Erythroblast (primary cell): ENCODE measurements at regions not wholly inside any gene's neighbourhood (a gene's known extent, or its start where the extent isn't known, plus 50 kb on each side); places are given as distances from the start of the nearest gene placed in this dataset.

Experiments
- DNase-seq, 2 experiments: peaks; one replicate each; lab custom pipeline; 2025; lab: John Stamatoyannopoulos, UW
- GATA1 ChIP-seq: IDR thresholded peaks from 2 replicates; pipeline ENCODE4 v1.6.1; 2011; ENCODE audit warnings: low read depth, mild to moderate bottlenecking, control low read depth, low read length, moderate library complexity
- POLR2A ChIP-seq: IDR thresholded peaks from 2 replicates; pipeline ENCODE4 v1.6.1; 2011; ENCODE audit warnings: mild to moderate bottlenecking, low read length

DNA sequence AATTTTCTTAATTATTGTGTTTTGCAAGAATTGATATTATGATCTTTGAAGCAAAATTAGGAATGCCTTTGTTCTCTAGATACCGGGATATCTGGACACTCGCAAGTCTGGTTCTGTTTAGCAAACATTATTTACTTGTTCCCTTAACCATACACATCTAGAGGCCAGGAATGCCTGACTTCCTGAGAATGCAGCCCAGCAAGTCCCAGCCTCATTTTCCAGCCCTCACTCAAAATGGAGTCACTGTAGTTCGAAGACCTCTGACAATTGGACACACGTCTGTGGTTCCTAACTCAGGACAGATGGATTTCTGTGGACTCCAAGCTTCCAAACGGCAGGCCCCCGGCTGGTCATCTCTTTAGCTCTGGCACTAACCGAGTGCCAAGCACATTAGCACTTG lies 355.4 kb upstream of the RBFOX1 start:
- TF ChIP-seq GATA1 (no peak), POLR2A (no peak)
- DNase-seq: no peak

DNA sequence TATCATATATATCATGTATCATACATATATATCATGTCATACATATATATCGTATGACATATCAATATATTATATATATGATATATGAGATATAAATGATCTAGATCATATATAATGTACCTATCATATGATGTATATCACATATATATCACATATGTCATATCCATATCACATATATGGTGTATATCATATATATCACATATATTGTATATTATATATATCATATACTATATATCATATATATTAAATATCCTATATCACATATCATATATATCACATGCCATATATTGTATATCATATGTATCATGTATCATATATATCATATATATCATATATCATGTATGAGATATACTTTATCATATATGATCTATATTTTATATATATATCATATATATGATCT lies 355.9 kb upstream of the RBFOX1 start:
- TF ChIP-seq POLR2A (no peak), GATA1 (no peak)
- no peak for DNase-seq

DNA sequence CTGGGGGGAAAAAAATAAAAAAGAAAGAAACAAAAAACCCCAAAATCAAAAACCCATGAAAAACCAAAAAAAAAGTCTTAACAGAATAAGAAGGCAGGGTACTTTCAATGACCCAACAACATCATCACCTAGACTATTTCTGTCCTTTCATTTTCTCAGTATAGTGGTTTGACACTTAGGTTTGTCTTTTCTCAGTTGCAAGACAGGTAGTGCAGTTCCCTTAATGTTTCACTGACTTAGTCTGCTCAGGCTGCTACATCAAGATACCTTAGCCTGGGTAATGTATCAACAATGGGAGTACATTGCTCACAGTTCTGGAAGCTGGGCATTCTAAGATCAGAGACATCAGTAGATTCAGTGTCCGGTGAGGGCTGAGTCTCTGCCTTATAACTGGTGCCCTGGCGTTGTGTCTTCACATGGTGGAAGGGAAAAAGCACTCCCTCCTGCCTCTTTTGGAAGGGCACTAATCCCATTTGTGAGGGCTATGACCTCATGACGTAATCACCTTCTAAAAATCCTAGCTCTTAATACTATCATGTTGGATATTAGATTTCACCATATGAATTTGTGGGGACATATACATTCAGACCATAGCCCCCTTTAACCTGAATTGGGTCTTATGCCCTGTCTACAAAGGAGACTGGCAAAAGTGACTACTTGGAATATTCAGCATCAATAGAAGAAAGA lies 362.3 kb upstream of the RBFOX1 start:
- DNase-seq: no peak
- TF ChIP-seq POLR2A (no peak), GATA1 (no peak)

DNA sequence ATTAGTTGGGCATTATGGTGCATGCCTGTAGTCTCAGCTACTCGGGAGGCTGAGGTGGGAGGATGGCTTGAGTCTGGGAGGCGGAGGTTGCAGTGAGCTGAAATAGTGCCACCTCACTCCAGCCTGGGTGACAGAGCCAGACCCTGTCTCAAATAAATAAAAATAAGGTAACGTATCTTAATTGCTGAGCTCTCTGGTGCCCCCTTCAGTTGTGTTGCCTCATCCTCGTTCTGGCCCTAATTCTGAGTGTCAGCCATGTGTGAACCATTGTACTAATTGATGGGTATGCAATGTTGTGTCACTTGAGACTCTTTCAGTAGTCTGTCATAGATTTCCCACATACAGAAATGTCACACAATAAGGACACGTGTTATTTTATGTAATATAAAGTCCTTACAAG lies 363.1 kb upstream of the RBFOX1 start:
- no peak for TF ChIP-seq POLR2A
- TF ChIP-seq GATA1: no peak
- DNase-seq: no peak

DNA sequence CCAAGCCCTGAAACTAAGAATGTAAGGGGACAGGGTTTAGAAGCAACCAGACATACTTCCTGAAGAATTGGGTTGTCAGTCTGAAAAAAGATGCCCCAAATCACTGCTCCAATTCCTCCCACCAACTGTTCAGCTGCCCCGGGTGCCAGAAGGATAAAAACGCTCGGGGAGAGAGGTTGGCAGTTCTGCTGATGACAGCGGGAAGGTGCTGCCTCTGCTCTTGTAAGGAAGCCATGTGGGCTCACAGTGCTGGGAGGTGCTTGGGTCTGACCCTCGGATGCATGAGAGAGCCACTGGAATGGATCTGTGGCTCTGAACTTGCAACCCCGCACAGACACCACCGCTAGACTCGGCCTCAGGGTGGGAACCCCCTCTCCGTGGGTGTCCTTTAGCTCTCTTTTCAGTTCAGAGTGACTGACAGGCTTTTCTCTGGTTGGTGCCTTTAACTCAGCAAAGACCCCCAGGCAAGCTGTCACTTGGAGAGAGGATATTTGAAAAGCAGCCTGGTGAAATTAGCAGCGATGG lies 364.8 kb upstream of the RBFOX1 start:
- no peak for TF ChIP-seq POLR2A
- no peak for TF ChIP-seq GATA1
- no peak for DNase-seq

DNA sequence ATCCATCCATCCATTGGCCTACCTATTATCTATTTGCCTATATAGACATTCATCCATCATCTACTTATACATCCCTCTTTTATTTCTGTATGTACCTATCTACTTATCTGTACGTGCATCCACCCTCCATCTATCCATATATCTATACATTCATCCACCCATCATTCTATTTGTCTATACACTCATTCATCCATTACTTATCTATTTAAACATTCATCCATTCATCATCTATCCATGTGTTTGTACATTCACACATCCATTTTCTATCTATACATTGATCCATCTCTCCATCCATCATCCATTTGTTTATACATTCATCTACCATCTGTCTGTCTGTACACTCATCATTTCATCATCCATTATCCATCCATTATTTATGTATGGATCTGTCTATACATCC lies 365.7 kb upstream of the RBFOX1 start:
- DNase-seq: no peak
- TF ChIP-seq POLR2A: no peak
- TF ChIP-seq GATA1: no peak

DNA sequence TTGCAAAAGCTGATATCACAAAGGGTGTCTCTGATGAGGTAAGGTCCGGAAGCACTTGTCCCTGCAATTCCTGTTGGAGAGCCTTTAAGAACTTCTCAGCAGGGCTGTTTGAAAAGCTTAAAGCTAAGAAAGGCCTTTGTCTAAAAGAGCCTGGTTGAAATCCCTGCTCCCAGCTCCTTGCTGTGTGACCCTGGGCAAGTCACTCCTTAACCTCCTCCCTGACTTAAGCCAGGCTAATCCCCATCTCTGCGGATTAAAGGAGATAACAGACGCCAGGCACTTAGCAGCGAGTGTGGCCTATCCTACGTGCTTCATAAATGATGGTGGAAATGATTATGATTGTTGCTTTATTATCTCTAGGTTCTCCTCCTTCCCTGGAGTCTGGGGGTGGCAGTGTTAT lies 368.0 kb upstream of the RBFOX1 start:
- TF ChIP-seq POLR2A (no peak), GATA1 (no peak)
- DNase-seq: no peak

DNA sequence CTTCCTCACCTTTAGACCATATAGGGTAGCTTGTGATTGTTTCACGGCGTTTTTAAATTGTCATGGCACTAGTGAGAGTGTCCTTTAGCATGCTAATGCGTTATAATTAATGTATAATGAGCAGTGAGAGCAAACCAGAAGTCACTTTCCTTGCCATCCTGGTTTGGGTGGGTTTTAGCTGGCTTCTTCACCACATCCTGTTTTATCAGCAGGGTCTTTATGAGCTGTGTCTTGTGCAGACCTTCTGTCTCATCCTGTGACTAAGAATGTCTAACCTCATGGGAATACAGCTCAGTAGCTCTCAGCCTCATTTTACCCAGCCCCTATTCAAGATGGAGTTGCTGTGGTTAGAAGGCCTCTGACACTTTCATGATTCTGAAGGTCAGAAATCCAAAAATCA lies 370.9 kb upstream of the RBFOX1 start:
- TF ChIP-seq POLR2A (no peak), GATA1 (no peak)
- no peak for DNase-seq

DNA sequence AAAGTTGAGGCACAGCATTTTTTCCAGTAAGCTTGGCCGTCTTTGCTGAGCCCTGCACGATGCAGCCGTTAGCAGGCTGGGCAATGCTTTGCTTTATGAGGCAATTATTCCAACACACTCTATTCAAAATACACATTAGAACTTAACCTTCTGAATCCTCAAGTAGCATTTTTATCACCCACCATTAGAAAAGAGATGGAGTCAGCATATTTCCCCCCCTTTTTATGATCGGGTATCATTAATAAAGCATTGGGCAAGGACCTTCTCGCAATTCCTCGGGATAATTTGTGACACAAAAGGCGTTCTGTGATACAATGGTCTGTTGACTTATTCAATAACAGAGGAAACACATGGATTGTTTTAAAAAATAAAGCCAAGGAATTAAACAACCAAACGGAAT lies 374.5 kb upstream of the RBFOX1 start:
- no peak for DNase-seq
- TF ChIP-seq POLR2A: no peak
- no peak for TF ChIP-seq GATA1

DNA sequence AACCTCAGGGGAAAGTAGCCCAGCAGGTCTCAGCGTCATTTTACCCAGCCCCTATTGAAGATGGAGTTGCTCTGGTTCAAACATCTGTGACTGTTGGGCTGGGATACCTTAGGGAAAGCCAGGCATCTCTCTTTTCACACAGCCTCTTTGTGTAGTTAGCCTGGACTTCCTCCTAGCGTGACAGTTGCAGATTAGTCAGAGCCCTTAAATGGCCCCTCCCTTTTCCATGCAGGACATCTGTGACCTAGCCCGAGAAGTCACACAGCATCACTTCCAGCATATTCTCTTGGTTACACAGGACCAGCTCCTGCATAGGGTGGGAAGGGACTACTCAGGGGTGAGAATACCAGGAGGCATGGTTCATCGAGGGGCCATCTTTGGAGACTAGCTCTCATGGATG lies 375.0 kb upstream of the RBFOX1 start:
- no peak for TF ChIP-seq POLR2A
- no peak for TF ChIP-seq GATA1
- DNase-seq: no peak

DNA sequence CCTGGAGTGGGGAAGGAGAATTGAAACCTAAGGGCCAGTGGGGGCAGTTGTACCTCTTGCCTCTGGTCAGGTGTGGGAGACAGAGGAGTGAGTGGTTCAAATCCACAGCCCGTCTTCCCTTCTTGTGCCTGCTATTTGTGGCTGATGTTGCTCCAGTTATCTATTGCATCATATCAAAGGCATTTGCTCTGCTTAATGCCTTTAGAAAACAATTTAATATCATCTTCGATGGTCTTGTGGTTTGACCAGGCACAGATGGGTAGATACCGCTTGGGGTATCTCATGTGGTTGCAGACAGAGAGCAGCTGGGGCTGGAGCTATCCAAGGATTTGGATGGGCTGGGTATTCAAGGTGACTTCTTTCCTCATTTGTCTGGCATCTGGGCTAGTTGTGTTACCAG lies 376.1 kb upstream of the RBFOX1 start:
- DNase-seq: no peak
- no peak for TF ChIP-seq GATA1
- no peak for TF ChIP-seq POLR2A

DNA sequence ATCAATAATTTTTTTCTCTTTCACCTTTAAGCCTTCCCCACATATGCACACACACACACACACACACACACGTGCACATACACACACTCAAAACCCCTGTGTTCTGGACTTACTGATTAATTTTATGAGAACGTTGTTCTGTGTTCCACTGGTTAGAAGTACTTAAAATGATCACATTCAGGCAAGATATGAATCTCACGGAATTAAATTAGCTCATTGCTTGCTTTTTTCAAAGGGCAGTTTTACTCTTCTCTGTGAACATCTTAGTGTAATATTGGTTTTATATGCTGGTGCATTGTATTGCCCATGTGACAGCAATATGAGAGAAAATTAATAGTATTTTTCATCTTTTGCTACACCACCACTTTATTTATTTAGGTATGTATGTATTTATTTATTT lies 377.3 kb upstream of the RBFOX1 start:
- DNase-seq: no peak
- TF ChIP-seq GATA1 (no peak), POLR2A (no peak)

DNA sequence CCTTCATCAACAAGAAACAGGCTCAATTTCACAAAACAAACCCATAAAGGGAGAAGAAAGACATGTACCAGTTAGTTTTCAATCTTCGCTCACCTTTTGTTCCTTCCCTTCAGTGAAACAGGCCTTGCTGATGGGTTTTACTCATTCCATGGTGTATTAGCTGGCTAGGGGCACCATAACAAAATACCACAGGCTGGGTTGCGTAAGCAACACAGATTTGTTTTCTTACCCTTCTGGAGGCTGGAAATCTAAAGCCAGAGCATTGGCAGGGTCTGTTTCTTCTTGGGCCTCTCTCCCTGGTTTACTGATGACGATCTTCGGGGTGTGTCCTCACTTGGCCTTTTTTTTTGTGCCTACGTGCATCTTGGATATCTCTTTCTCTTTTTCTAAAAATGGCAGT lies 383.4 kb upstream of the RBFOX1 start:
- TF ChIP-seq GATA1 (no peak), POLR2A (no peak)
- no peak for DNase-seq

DNA sequence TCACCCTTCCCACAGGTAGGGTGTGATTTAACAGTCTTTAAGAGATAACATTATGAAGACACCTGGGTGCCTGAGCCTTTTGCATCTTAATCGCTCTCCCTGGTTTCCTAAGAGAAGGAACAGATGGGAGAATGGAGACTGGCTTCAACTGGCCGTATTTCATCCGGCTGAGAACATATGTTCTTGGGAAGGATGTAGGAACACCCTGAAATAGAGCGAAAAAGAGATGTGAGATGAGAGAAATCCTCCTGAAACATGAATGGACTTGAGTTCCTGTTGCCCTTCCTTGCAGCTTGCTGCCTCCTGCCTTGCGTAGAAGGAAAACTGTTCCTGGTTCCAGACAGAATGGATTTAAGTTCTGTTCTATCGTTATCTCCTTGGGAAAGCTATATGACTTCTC lies 385.4 kb upstream of the RBFOX1 start:
- TF ChIP-seq POLR2A (no peak), GATA1 (no peak)
- DNase-seq: no peak

DNA sequence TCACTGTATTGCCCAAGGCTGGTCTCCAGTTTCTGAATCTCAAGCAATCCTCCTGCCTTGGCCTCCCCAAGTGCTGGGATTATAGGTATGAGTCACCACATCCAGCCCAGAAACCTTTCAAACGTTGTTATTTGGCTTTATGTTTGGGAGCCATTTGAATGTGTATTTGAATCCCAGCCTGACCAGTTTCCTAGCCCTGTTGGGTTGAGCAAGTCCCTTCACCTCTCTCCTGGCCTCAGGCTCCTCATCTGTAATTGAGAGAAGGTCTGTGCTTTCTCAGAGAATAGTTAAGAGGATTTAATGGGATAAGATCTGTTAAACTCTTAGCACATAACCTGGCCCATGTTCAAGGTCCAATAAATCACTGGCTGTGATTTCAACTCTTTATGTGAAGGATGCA lies 385.8 kb upstream of the RBFOX1 start:
- no peak for DNase-seq
- TF ChIP-seq GATA1 (no peak), POLR2A (no peak)
